PC-9 (cell line): ENCODE measurements at regions not wholly inside any gene's neighbourhood (a gene's known extent, or its start where the extent isn't known, plus 50 kb on each side); places are given as distances from the start of the nearest gene placed in this dataset.
A peak's percentile ranks its signal among the peaks of the same experiment; 100 is the strongest.
"Not testable (repeated sequence)": the region's sequence is repeated elsewhere in the genome, so short reads cannot be mapped to it uniquely, and the experiment has no call there.

ENCODE experiments used
- BruUV-seq: library from RNA; stranded (reverse); fragments of 400-500 nt; replicated peaks from 2 replicates; lab custom pipeline; 2021; lab: Mats Ljungman, UMichigan
- CTCF ChIA-PET: fragments of 300-600 bp; sonication (Branson Sonifier 250); formaldehyde crosslinking; loops from one replicate; lab custom pipeline; 2022; ENCODE audit warnings: antibody characterized with exemption; lab: Charles Lee
- POLR2A ChIA-PET: fragments of 300-600 bp; sonication (Branson Sonifier 250); formaldehyde crosslinking; loops from one replicate; lab custom pipeline; 2022; ENCODE audit warnings: antibody characterized with exemption; ENCODE audit not compliant: unreplicated experiment; lab: Charles Lee
- DNase-seq, 2 experiments: peaks; one replicate each; pipeline versions ENCODE4 v3.0.0 to v3.0.0-alpha.2; 2015 to 2022; ENCODE audit warnings: mixed read lengths in 1 of 2
- H2AFZ ChIP-seq: fragments of 200-600 bp; sonication (generic); 2 replicates; pipeline ENCODE4 v1.8.1; 2017; ENCODE audit warnings: antibody characterized with exemption
- H3F3A ChIP-seq: fragments of 200-600 bp; sonication (generic); 2 replicates; pipeline ENCODE4 v1.8.1; 2017; ENCODE audit warnings: antibody characterized with exemption, mild to moderate bottlenecking, low read depth; ENCODE audit not compliant: insufficient read depth
- H3K27ac ChIP-seq: fragments of 200-600 bp; sonication (generic); 2 replicates; pipeline ENCODE4 v1.6.1; 2016; ENCODE audit warnings: mixed run types
- H3K27me3 ChIP-seq: fragments of 200-600 bp; sonication (generic); 2 replicates; pipeline ENCODE4 v1.6.1; 2016; ENCODE audit warnings: low read depth, mixed run types; ENCODE audit not compliant: insufficient read depth
- H3K36me3 ChIP-seq: fragments of 200-600 bp; sonication (generic); 2 replicates; pipeline ENCODE4 v1.6.1; 2016; ENCODE audit warnings: low read depth, mixed run types
- H3K4me1 ChIP-seq: fragments of 200-600 bp; sonication (generic); replicated peaks from 2 replicates; pipeline ENCODE4 v1.6.1; 2016; ENCODE audit warnings: mixed run types; ENCODE audit not compliant: insufficient read depth
- H3K4me2 ChIP-seq: fragments of 200-600 bp; sonication (generic); 2 replicates; pipeline ENCODE4 v1.6.1; 2017; ENCODE audit warnings: mixed run types
- H3K4me3 ChIP-seq: fragments of 200-600 bp; sonication (generic); 2 replicates; pipeline ENCODE4 v1.6.1; 2016; ENCODE audit warnings: mixed run types
- H3K79me2 ChIP-seq: fragments of 200-600 bp; sonication (generic); 2 replicates; pipeline ENCODE4 v1.6.1; 2017; ENCODE audit warnings: low read depth, mixed run types
- H3K9me2 ChIP-seq: fragments of 200-600 bp; sonication (generic); 2 replicates; pipeline ENCODE4 v1.8.1; 2017; ENCODE audit warnings: mild to moderate bottlenecking; ENCODE audit not compliant: insufficient read depth
- H3K9me3 ChIP-seq: fragments of 200-600 bp; sonication (generic); 2 replicates; pipeline ENCODE4 v1.8.1; 2016; ENCODE audit warnings: low read depth; ENCODE audit not compliant: insufficient read depth
- H4K20me1 ChIP-seq: fragments of 200-600 bp; sonication (generic); 2 replicates; pipeline ENCODE4 v1.8.1; 2017; ENCODE audit not compliant: insufficient read depth
- CTCF ChIP-seq: fragments of 200-600 bp; sonication (generic); conservative IDR thresholded peaks from 2 replicates; pipeline ENCODE4 v1.6.1; 2017; ENCODE audit warnings: mixed run types, antibody characterized with exemption, mild to moderate bottlenecking, moderate library complexity
- EZH2 ChIP-seq: fragments of 200-600 bp; sonication (generic); IDR thresholded peaks from 2 replicates; pipeline ENCODE4 v1.8.0; 2017; ENCODE audit warnings: antibody characterized with exemption, low read depth
- intact Hi-C: fragments of 100-400 bp; cut with micrococcal nuclease; formaldehyde crosslinking; loops from one replicate; pipeline ENCODE4 v1.10.0; 2022; ENCODE audit not compliant: unreplicated experiment

GRCh38 chr5:71924980-71925379 lies 182.3 kb upstream of the MAP1B start:
- Histone ChIP-seq H3K36me3 (no peaks in the 10 kb centered on the region; the same call in 1 of the 2 replicates), H3K4me2 (peak overlapping the region; percentile 37), H3K27me3 (no peaks in the 10 kb centered on the region), H4K20me1 (no peaks in the 10 kb centered on the region), H3K4me3 (no peak overlapping the region), H3K9me2 (no peaks in the 10 kb centered on the region), H3K4me1 (peaks cover 38% of the 10 kb centered on the region), H3K79me2 (no peaks in the 10 kb centered on the region), H2AFZ (peak overlapping the region; percentile 24; the same call in 1 of the 2 replicates), H3K27ac (peak overlapping the region; percentile 94), H3F3A (peaks cover 12% of the 10 kb centered on the region), H3K9me3 (peaks cover 12% of the 10 kb centered on the region)
- TF ChIP-seq EZH2 (no peak), CTCF (no peak)
- POLR2A ChIA-PET, result interaction anchor here (0.6 kb wide), 1 partner anchor 324 kb away, joined by 7 read pairs; no protein-coding TSS in a partner anchor
- CTCF ChIA-PET, result no interaction called here
- BruUV-seq, result no TSS peak
- DNase-seq, result no peak
- intact Hi-C loops, result no loop called here

DNA sequence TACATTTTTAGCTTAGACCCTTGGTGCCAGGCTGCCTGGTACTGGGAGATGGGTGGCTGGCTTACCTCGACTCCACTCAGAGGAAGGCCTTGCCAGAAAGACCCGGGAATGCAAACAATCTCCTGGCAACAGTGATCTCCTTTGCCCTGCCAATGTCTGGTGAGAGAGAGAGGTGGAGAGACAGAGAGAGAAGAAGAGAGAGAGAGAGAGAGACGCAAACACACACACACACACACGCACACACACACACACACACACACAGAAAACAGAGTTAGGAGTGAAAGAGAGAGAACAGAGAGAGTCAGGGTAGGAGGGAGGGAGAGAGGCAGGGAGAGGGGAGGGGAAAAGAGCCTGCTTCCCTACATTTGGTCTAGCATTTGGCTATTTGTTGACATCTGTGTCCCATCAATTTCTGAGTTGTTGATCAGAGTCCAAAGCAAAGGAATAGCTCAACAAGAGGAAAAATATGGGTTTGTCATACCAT lies 181.6 kb upstream of the MAP1B start:
- ChIA-PET POLR2A (no interaction called here), CTCF (no interaction called here)
- no TSS peak for BruUV-seq
- no peak for DNase-seq
- no peaks in the 10 kb centered on the region for H3K79me2 ChIP-seq
- no peak overlapping the region for H2AFZ ChIP-seq
- no peaks in the 10 kb centered on the region; the same call in 1 of the 2 replicates for H3K36me3 ChIP-seq
- H3K9me3 ChIP-seq, result peaks cover 12% of the 10 kb centered on the region
- no peaks in the 10 kb centered on the region for H4K20me1 ChIP-seq
- H3K4me1 ChIP-seq, result peaks cover 45% of the 10 kb centered on the region
- TF ChIP-seq EZH2, result no peak
- TF ChIP-seq CTCF, result no peak
- H3K9me2 ChIP-seq, result no peaks in the 10 kb centered on the region
- H3K4me3 ChIP-seq, result no peak overlapping the region
- H3K27ac ChIP-seq, result peak overlapping the region; percentile 94; the same call in 1 of the 2 replicates
- H3F3A ChIP-seq, result peaks cover 19% of the 10 kb centered on the region
- H3K27me3 ChIP-seq, result no peaks in the 10 kb centered on the region
- intact Hi-C loops, result no loop called here
- H3K4me2 ChIP-seq, result peak overlapping the region; percentile 37; the same call in 1 of the 2 replicates

- no peak overlapping the region for H2AFZ ChIP-seq
- H3K79me2 ChIP-seq, result no peaks in the 10 kb centered on the region
- no peak overlapping the region for H3K4me2 ChIP-seq
- H3K27ac ChIP-seq, result no peak overlapping the region
- H4K20me1 ChIP-seq, result no peaks in the 10 kb centered on the region
- TF ChIP-seq EZH2, result no peak
- no peak for TF ChIP-seq CTCF
- no peak for DNase-seq
- POLR2A ChIA-PET, result no interaction called here
- CTCF ChIA-PET, result no interaction called here
- H3K9me2 ChIP-seq, result no peaks in the 10 kb centered on the region
- H3K4me3 ChIP-seq, result no peak overlapping the region
- no peaks in the 10 kb centered on the region for H3K36me3 ChIP-seq
- H3K4me1 ChIP-seq, result peaks cover 56% of the 10 kb centered on the region
- H3K9me3 ChIP-seq, result peaks cover 5% of the 10 kb centered on the region; the same call in 1 of the 2 replicates
- H3K27me3 ChIP-seq, result no peaks in the 10 kb centered on the region
- intact Hi-C loops, result no loop called here
- peaks cover 40% of the 10 kb centered on the region for H3F3A ChIP-seq
- no TSS peak for BruUV-seq
Measured at GRCh38 chr5:71929003-71929402, 178.3 kb upstream of the MAP1B start.

GRCh38 chr5:71930554-71930953 lies 176.7 kb upstream of the MAP1B start:
- peak overlapping the region; percentile 60; the same call in 1 of the 2 replicates for H3K4me2 ChIP-seq
- H2AFZ ChIP-seq, POLR2A ChIA-PET, H3K9me2 ChIP-seq, DNase-seq, H3K79me2 ChIP-seq, BruUV-seq, H3K4me3 ChIP-seq, H3K27me3 ChIP-seq, H3K36me3 ChIP-seq, H4K20me1 ChIP-seq, CTCF ChIA-PET, H3K9me3 ChIP-seq: not testable (repeated sequence)
- peak overlapping the region; percentile 97 for H3K27ac ChIP-seq
- intact Hi-C loops, result loop anchor here (10.0 kb wide), 3 partner anchors 204 to 374 kb away; no protein-coding TSS in a partner anchor
- peaks cover 48% of the 10 kb centered on the region for H3F3A ChIP-seq
- H3K4me1 ChIP-seq, result peaks cover 42% of the 10 kb centered on the region
